ENCODE measurements at regions not wholly inside any gene's neighbourhood (a gene's known extent, or its start where the extent isn't known, plus 50 kb on each side); places are given as distances from the start of the nearest gene placed in this dataset.

DNA sequence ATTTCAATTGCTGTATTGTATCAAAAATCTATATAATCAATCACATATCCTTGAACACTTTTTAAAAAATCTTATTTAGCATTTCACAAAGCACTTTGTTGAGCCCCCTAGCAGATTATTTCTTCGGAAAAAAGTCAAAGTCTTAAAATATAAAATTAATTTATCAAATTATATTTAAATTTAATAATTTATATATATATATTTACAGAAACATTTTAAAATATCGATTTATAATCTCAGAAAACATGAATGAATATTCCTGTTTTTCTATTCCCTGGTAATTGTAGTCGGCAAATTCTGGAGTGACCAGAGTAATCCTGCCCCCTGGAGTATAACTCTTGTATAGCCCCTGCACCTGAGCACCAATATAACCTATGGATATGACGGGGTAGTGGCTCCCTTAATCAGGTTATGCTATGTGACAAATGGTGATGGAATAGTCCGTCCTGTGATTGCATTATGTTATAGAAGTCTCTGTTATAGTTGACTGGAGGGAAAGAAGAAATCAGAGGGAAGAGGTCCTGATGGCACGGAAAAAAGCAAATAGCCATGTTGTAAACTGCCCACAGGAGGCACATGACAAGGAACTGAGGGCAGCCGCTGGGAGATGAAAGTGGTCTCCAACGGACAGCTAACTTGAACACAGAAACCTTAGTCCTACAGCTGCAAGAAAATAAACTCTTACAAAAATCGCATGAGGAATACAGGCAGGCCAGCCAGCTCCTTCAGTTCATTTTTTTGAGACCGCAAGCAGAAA lies 1092.3 kb downstream of the ARAP2 start:
- Histone ChIP-seq H3K9ac (no peak overlapping the region), H3K36me3 (ENCODE audit: control insufficient read depth, insufficient read depth, low read length) (no peaks in the 10 kb centered on the region), H3K4me3 (ENCODE audit: low read depth, low read length) (no peak overlapping the region), H3K27me3 (ENCODE audit: control insufficient read depth, insufficient read depth, low read length) (no peaks in the 10 kb centered on the region), H3K9me3 (ENCODE audit: control insufficient read depth, low read length) (no peaks in the 10 kb centered on the region), H3K79me2 (no peaks in the 10 kb centered on the region), H3K4me1 (no peaks in the 10 kb centered on the region), H3K27ac (no peak overlapping the region), H2AFZ (no peak overlapping the region), H3K4me2 (ENCODE audit: low read length) (no peak overlapping the region)
- TF ChIP-seq, protein P1, sequence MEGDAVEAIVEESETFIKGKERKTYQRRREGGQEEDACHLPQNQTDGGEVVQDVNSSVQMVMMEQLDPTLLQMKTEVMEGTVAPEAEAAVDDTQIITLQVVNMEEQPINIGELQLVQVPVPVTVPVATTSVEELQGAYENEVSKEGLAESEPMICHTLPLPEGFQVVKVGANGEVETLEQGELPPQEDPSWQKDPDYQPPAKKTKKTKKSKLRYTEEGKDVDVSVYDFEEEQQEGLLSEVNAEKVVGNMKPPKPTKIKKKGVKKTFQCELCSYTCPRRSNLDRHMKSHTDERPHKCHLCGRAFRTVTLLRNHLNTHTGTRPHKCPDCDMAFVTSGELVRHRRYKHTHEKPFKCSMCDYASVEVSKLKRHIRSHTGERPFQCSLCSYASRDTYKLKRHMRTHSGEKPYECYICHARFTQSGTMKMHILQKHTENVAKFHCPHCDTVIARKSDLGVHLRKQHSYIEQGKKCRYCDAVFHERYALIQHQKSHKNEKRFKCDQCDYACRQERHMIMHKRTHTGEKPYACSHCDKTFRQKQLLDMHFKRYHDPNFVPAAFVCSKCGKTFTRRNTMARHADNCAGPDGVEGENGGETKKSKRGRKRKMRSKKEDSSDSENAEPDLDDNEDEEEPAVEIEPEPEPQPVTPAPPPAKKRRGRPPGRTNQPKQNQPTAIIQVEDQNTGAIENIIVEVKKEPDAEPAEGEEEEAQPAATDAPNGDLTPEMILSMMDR (IDR thresholded peaks at IDR 0.05) = no peak

DNA sequence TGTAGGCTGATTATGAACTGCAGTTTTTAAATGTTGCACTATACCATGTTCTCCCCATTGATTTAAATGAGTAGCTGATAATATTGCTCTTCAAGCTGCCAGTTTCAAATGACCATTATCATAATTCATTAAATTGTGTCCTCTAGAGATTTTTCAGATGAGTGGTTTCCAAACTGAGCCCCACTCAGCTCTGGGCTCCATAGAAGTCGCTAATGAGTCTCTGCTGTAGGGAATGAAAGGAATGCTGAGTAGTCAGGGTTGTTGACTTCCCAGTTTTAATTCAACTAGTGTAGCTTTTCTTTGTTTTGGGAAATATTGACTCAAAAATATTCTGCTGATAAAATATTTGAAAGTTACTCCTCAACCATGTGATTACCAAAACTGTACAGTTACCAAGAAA lies 1081.1 kb downstream of the ARAP2 start:
- H3K79me2 ChIP-seq = no peaks in the 10 kb centered on the region
- H3K9ac ChIP-seq = no peak overlapping the region
- H3K27ac ChIP-seq = no peak overlapping the region
- TF ChIP-seq, protein P1 (IDR thresholded peaks at IDR 0.05) = no peak
- H3K4me3 ChIP-seq (ENCODE audit: low read depth, low read length) = no peak overlapping the region
- no peak overlapping the region for H2AFZ ChIP-seq
- no peaks in the 10 kb centered on the region for H3K36me3 ChIP-seq (ENCODE audit: control insufficient read depth, insufficient read depth, low read length)
- no peaks in the 10 kb centered on the region for H3K9me3 ChIP-seq (ENCODE audit: control insufficient read depth, low read length)
- H3K4me2 ChIP-seq (ENCODE audit: low read length) = no peak overlapping the region
- H3K4me1 ChIP-seq = no peaks in the 10 kb centered on the region
- no peaks in the 10 kb centered on the region for H3K27me3 ChIP-seq (ENCODE audit: control insufficient read depth, insufficient read depth, low read length)

DNA sequence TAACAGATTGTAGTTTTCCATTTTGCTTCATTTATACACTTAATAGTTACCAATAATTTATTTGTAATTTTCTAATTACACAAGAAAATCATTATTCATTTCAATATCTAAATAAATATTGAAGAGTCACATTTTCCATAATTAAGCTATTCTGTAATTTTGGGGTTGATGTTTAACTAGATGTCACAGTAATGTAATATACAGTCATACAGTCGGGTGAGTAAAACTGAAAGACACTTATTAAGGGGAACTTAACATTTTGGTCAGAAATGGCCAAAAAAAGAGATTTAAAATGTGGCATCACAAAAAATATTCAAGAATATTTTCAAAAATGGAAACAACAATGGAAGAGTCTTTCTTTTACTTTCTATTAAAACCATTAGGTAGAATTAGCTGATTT lies 1080.3 kb downstream of the ARAP2 start:
- no peak overlapping the region for H3K27ac ChIP-seq
- TF ChIP-seq, protein P1 (IDR thresholded peaks at IDR 0.05) = no peak
- no peaks in the 10 kb centered on the region for H3K27me3 ChIP-seq (ENCODE audit: control insufficient read depth, insufficient read depth, low read length)
- no peaks in the 10 kb centered on the region for H3K4me1 ChIP-seq
- no peak overlapping the region for H3K4me3 ChIP-seq (ENCODE audit: low read depth, low read length)
- no peaks in the 10 kb centered on the region for H3K79me2 ChIP-seq
- H3K36me3 ChIP-seq (ENCODE audit: control insufficient read depth, insufficient read depth, low read length) = no peaks in the 10 kb centered on the region
- H3K9ac ChIP-seq = no peak overlapping the region
- H3K4me2 ChIP-seq (ENCODE audit: low read length) = no peak overlapping the region
- H3K9me3 ChIP-seq (ENCODE audit: control insufficient read depth, low read length) = no peaks in the 10 kb centered on the region
- H2AFZ ChIP-seq = no peak overlapping the region

DNA sequence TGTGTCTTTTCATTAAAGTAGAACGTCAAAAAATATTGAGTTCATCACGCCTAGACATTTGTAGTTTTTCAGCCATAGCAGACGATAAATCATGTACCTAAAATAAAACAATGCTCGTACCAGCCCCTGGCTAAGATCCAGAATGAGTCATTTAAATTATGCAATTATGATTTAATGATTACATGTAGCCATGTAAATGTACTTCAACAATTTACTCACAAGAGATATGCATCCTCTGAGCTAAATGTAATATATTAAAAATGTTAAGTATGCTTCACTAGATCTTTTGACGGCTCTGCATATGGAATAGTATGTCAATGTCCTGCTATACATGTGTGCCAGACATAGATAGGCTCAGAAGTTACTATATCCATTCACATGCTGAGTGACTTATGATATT lies 1077.8 kb downstream of the ARAP2 start:
- Histone ChIP-seq H3K27me3 (ENCODE audit: control insufficient read depth, insufficient read depth, low read length) (no peaks in the 10 kb centered on the region), H2AFZ (no peak overlapping the region), H3K9me3 (ENCODE audit: control insufficient read depth, low read length) (no peaks in the 10 kb centered on the region), H3K4me1 (no peaks in the 10 kb centered on the region), H3K9ac (no peak overlapping the region), H3K4me3 (ENCODE audit: low read depth, low read length) (no peak overlapping the region), H3K4me2 (ENCODE audit: low read length) (no peak overlapping the region), H3K36me3 (ENCODE audit: control insufficient read depth, insufficient read depth, low read length) (no peaks in the 10 kb centered on the region), H3K27ac (no peak overlapping the region), H3K79me2 (no peaks in the 10 kb centered on the region)
- TF ChIP-seq, protein P1 (IDR thresholded peaks at IDR 0.05) = no peak

DNA sequence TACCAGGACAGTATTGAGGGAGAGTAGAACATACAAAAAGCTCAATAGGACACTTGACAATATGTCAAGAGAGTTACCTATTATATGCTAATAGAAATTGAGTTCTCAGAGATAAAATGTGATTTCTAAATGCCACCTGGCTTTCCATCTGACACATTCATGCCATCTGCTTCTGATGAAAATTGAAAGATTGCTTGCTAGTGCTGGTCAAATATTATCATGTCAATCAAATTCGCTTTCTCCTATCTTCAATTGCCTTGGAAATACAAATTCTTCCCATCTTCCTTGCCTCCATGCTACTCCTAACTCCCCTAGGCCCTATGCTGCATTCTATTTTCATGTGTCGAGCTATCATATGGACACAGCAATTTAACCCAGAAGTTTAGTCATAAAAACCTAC lies 1076.9 kb downstream of the ARAP2 start:
- no peaks in the 10 kb centered on the region for H3K36me3 ChIP-seq (ENCODE audit: control insufficient read depth, insufficient read depth, low read length)
- H2AFZ ChIP-seq = no peak overlapping the region
- H3K27me3 ChIP-seq (ENCODE audit: control insufficient read depth, insufficient read depth, low read length) = no peaks in the 10 kb centered on the region
- H3K9me3 ChIP-seq (ENCODE audit: control insufficient read depth, low read length) = no peaks in the 10 kb centered on the region
- no peaks in the 10 kb centered on the region for H3K4me1 ChIP-seq
- H3K79me2 ChIP-seq = no peaks in the 10 kb centered on the region
- no peak overlapping the region for H3K4me3 ChIP-seq (ENCODE audit: low read depth, low read length)
- no peak overlapping the region for H3K27ac ChIP-seq
- TF ChIP-seq, protein P1 (IDR thresholded peaks at IDR 0.05) = no peak
- H3K9ac ChIP-seq = no peak overlapping the region
- no peak overlapping the region for H3K4me2 ChIP-seq (ENCODE audit: low read length)
